Psoas muscle (tissue), 7 donors: ENCODE measurements at regions not wholly inside any gene's neighbourhood (a gene's known extent, or its start where the extent isn't known, plus 50 kb on each side); places are given as distances from the start of the nearest gene placed in this dataset.

Experiments
- ATAC-seq, 4 donors: fragments of 200-7000 bp; cut with Tn5 transposase; one replicate each; pipeline ENCODE4 v1.9.1; 2020; ENCODE audit warnings: moderate library complexity in 3 of 4, mild to moderate bottlenecking in 2 of 4
- DNase-seq, 2 donors: peaks; one replicate each; pipeline ENCODE4 v3.0.0-alpha.2; 2020
- H3K27ac ChIP-seq: fragments of 200-600 bp; one replicate; pipeline ENCODE4 v1.8.0; 2022
- H3K27me3 ChIP-seq, 3 donors: fragments of 200-600 bp in 1 of 3; one replicate each; pipeline versions ENCODE4 v1.6.1 to v1.8.0; 2013 to 2022; ENCODE audit warnings: low read length in 2 of 3, mild to moderate bottlenecking in 2 of 3, moderate library complexity in 1 of 3; ENCODE audit not compliant: insufficient read depth in 3 of 3
- H3K36me3 ChIP-seq, 2 donors: fragments of 200-600 bp in 1 of 2; one replicate each; pipeline versions ENCODE4 v1.6.1 to v1.8.0; 2013 to 2022; ENCODE audit warnings: low read depth in 1 of 2, mild to moderate bottlenecking in 1 of 2, moderate library complexity in 1 of 2; ENCODE audit not compliant: insufficient read depth in 1 of 2
- H3K4me1 ChIP-seq: fragments of 200-600 bp; one replicate; pipeline ENCODE4 v1.8.0; 2022
- H3K4me3 ChIP-seq: fragments of 200-600 bp; one replicate; pipeline ENCODE4 v1.8.0; 2022; ENCODE audit warnings: mild to moderate bottlenecking
- H3K9me3 ChIP-seq: fragments of 200-600 bp; one replicate; pipeline ENCODE4 v1.8.0; 2022
- WGBS, 3 donors: extraction: QIAGEN DNeasy Blood & Tissue Kit; methylation state at CpG; one replicate each; pipeline versions ENCODE4 v1.1.6 to v1.1.7; 2013; 5-methylcytosine and 5-hydroxymethylcytosine counted together
- intact Hi-C, 2 donors: fragments of 100-400 bp; cut with DNase I; formaldehyde crosslinking; loops; one replicate each; pipeline versions ENCODE4 v1.11.0 to v1.14.2; 2022
- TF ChIP-seq, protein P1 (sequence below): fragments of 200-600 bp; IDR thresholded peaks from one replicate; pipeline ENCODE4 v1.8.0; 2022; ENCODE audit warnings: antibody characterized with exemption
- donor health status: healthy with polysubstance abuse.
- donor health status: DM: no; HTN: no; CAD: no; lungs with moderate emphysema.
- donor health status: Bipolar disorder and iron deficiency.
- donor health status: healthy.
- donor health status: DM: yes; HTN: yes; CAD: no.
- donor health status: DM: no; HTN: no; CAD: no.
- donor health status: DM: yes; HTN: yes; CAD: no.

GRCh38 chr12:126210448-126210847 lies 1145.2 kb downstream of the AACS start:
- Histone ChIP-seq H3K27ac (no peak overlapping the region), H3K27me3 (no peaks in the 10 kb centered on the region), H3K4me3 (no peak overlapping the region), H3K9me3 (no peaks in the 10 kb centered on the region), H3K4me1 (no peaks in the 10 kb centered on the region), H3K36me3 (no peaks in the 10 kb centered on the region)
- ATAC-seq (no peak), DNase-seq (no peak)
- WGBS, 3 donors = 74 to 79% (median 74%) methylated on average over 3 of the region's 3 CpGs
- TF ChIP-seq, protein P1, sequence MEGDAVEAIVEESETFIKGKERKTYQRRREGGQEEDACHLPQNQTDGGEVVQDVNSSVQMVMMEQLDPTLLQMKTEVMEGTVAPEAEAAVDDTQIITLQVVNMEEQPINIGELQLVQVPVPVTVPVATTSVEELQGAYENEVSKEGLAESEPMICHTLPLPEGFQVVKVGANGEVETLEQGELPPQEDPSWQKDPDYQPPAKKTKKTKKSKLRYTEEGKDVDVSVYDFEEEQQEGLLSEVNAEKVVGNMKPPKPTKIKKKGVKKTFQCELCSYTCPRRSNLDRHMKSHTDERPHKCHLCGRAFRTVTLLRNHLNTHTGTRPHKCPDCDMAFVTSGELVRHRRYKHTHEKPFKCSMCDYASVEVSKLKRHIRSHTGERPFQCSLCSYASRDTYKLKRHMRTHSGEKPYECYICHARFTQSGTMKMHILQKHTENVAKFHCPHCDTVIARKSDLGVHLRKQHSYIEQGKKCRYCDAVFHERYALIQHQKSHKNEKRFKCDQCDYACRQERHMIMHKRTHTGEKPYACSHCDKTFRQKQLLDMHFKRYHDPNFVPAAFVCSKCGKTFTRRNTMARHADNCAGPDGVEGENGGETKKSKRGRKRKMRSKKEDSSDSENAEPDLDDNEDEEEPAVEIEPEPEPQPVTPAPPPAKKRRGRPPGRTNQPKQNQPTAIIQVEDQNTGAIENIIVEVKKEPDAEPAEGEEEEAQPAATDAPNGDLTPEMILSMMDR = no peak
- intact Hi-C loops = no loop called here

GRCh38 chr12:126212824-126213223 lies 1147.6 kb downstream of the AACS start:
- no peak for ATAC-seq
- 74 to 82% (median 78%) methylated on average over 7 of the region's 7 CpGs for WGBS, 3 donors

GRCh38 chr12:126218697-126219096 lies 1153.5 kb downstream of the AACS start:
- no peaks in the 10 kb centered on the region for H3K36me3 ChIP-seq
- no peaks in the 10 kb centered on the region for H3K27me3 ChIP-seq
- no peaks in the 10 kb centered on the region for H3K9me3 ChIP-seq
- H3K27ac ChIP-seq = no peak overlapping the region
- DNase-seq (no peak), ATAC-seq (no peak)
- intact Hi-C loops = no loop called here
- 81 to 90% (median 85%) methylated on average over 1 of the region's 1 CpG for WGBS, 3 donors
- TF ChIP-seq, protein P1 = no peak
- no peaks in the 10 kb centered on the region for H3K4me1 ChIP-seq
- H3K4me3 ChIP-seq = no peak overlapping the region

More at GRCh38 chr12:126212824-126213223, 1147.6 kb downstream of the AACS start:
- TF ChIP-seq, protein P1 = no peak
- H3K4me1 ChIP-seq = no peaks in the 10 kb centered on the region
- H3K27me3 ChIP-seq = no peaks in the 10 kb centered on the region
- H3K27ac ChIP-seq = no peak overlapping the region
- no peak for DNase-seq
- H3K36me3 ChIP-seq = no peaks in the 10 kb centered on the region
- intact Hi-C loops = no loop called here
- no peak overlapping the region for H3K4me3 ChIP-seq
- no peaks in the 10 kb centered on the region for H3K9me3 ChIP-seq

DNA sequence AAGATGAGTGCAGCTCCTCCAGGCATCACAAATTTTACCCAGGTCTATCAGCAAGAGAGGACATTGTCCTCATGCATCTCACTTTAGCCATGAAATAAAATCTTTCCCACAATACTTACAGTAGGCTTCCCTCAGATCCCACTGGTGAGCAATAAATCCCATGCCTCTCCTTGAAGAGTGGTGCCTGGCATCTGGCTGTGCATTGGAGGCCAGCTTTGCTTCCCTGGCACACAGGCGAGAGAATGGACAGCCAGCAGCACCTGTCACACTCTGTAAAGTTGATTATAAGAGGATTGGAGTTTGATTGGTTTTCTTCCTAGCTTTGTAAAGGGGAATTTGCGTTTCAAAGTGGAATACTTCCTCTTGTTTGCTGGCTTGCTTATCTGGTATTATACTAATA lies 1153.9 kb downstream of the AACS start:
- Histone ChIP-seq H3K27me3 (no peaks in the 10 kb centered on the region), H3K27ac (no peak overlapping the region), H3K4me1 (no peaks in the 10 kb centered on the region), H3K9me3 (no peaks in the 10 kb centered on the region), H3K36me3 (no peaks in the 10 kb centered on the region), H3K4me3 (no peak overlapping the region)
- intact Hi-C loops = no loop called here
- DNase-seq (no peak), ATAC-seq (no peak)
- WGBS, 3 donors = 18 to 30% (median 28%) methylated on average over 2 of the region's 2 CpGs
- TF ChIP-seq, protein P1 = no peak

DNA sequence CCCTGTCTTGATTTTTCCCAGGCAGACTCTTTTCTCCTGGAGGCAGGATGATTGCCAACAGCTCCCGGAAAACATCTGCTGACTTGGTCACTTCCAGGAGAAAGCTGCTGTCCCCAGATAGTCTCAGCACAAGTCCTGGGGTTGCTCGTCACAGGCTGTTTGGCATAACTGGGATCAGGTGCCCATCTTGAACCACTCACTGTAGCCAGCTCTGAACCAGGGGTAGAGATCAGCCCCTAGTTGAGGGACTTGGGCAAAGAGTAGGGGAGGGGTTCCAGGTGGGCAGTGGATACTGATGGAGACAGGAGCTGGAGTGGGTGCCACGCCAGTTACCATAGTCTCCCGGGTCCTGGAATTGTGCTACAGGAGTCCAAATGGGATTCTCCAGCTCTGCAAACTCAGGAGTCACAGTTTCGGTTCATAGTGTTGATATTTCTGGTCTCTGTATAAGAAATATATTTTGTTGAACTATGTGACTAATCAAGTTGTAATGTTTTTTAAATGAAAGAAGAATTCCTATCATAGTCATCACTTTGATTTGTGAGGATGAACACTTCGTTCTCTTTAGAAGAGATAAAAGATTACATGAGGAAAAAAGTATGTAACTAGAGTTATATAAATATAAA lies 1154.5 kb downstream of the AACS start:
- H3K4me3 ChIP-seq = no peak overlapping the region
- no peaks in the 10 kb centered on the region for H3K4me1 ChIP-seq
- H3K27me3 ChIP-seq = no peaks in the 10 kb centered on the region
- DNase-seq (no peak), ATAC-seq (no peak)
- TF ChIP-seq, protein P1 = no peak
- WGBS, 3 donors = 34 to 44% (median 40%) methylated on average over 6 of the region's 6 CpGs
- no peaks in the 10 kb centered on the region for H3K36me3 ChIP-seq
- no peaks in the 10 kb centered on the region for H3K9me3 ChIP-seq
- H3K27ac ChIP-seq = no peak overlapping the region
- intact Hi-C loops = no loop called here
